ENCODE measurements at regions not wholly inside any gene's neighbourhood (a gene's known extent, or its start where the extent isn't known, plus 50 kb on each side); places are given as distances from the start of the nearest gene placed in this dataset.

GRCh38 chr9:7900541-7900940, 101.0 kb upstream of the DMAC1 start (continued):
- TF ChIP-seq ARHGAP35 (CRISPR knock-in tag; IDR thresholded peaks at IDR 0.05; ENCODE audit: borderline replicate concordance) (no peak), ZMYM4 (CRISPR knock-in tag; IDR thresholded peaks at IDR 0.05) (no peak), ZNF605 (CRISPR knock-in tag; IDR thresholded peaks at IDR 0.05) (no peak)

DNA sequence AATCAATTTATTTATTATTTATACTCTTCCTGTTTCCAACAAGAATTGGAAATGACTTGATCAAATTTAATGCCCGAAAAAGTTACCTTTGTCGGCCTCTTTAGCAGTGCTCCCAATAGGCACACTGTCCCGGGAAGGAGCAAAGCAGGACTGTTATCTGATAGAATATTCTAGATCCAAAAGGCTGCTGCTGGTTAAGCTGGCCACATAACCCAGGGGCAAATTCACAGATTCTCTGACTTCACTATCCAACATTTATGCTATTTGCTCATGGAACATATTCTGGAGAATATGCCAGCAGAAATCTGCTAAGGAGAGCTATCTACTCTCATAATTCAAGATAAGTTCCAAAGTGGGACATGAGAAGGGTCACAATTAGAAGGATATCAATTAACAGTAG, 100.2 kb upstream of the DMAC1 start:
- ATAC-seq (no peak), FAIRE-seq (no peak), DNase-seq (ENCODE audit: low spot score) (no peak)
- H3K27ac ChIP-seq (ENCODE audit: extremely low read length, insufficient read depth, low read length): no peak overlapping the region
- CTCF ChIA-PET (ENCODE audit: low intra/inter-chr PET ratio, low total read pairs): no interaction called here
- no peaks in the 10 kb centered on the region for H4K20me1 ChIP-seq (ENCODE audit: insufficient read depth, low read length)
- no peak overlapping the region for H3K9ac ChIP-seq (ENCODE audit: insufficient read depth, low read depth, low read length)
- H3K36me3 ChIP-seq (replicated peaks in 1 of 2; ENCODE audit: control insufficient read depth in 1 of 2, insufficient read depth in 2 of 2, low read length in 2 of 2): no peaks in the 10 kb centered on the region
- TF ChIP-seq ZNF3 (CRISPR knock-in tag; IDR thresholded peaks at IDR 0.05) (no peak), ATM (IDR thresholded peaks at IDR 0.05; ENCODE audit: borderline replicate concordance) (no peak), CBX2 (IDR thresholded peaks at IDR 0.05; ENCODE audit: low read depth, low read length) (no peak), CBX2 (CRISPR knock-in tag; IDR thresholded peaks at IDR 0.05; ENCODE audit: low read depth) (no peak), ZNF33B (CRISPR knock-in tag; IDR thresholded peaks at IDR 0.05) (no peak), PLRG1 (conservative IDR thresholded peaks at IDR 0.05) (no peak)
- TF ChIP-seq, protein P1, sequence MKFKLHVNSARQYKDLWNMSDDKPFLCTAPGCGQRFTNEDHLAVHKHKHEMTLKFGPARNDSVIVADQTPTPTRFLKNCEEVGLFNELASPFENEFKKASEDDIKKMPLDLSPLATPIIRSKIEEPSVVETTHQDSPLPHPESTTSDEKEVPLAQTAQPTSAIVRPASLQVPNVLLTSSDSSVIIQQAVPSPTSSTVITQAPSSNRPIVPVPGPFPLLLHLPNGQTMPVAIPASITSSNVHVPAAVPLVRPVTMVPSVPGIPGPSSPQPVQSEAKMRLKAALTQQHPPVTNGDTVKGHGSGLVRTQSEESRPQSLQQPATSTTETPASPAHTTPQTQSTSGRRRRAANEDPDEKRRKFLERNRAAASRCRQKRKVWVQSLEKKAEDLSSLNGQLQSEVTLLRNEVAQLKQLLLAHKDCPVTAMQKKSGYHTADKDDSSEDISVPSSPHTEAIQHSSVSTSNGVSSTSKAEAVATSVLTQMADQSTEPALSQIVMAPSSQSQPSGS (CRISPR knock-in tag; IDR thresholded peaks at IDR 0.05): no peak
- TF ChIP-seq, protein P2, sequence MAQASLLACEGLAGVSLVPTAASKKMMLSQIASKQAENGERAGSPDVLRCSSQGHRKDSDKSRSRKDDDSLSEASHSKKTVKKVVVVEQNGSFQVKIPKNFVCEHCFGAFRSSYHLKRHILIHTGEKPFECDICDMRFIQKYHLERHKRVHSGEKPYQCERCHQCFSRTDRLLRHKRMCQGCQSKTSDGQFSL (CRISPR knock-in tag; IDR thresholded peaks at IDR 0.05): no peak
- TF ChIP-seq, protein P3, sequence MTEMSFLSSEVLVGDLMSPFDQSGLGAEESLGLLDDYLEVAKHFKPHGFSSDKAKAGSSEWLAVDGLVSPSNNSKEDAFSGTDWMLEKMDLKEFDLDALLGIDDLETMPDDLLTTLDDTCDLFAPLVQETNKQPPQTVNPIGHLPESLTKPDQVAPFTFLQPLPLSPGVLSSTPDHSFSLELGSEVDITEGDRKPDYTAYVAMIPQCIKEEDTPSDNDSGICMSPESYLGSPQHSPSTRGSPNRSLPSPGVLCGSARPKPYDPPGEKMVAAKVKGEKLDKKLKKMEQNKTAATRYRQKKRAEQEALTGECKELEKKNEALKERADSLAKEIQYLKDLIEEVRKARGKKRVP (CRISPR knock-in tag; IDR thresholded peaks at IDR 0.05): no peak
- no peak overlapping the region for H3K4me3 ChIP-seq (replicated peaks in 1 of 3; ENCODE audit: insufficient read depth in 1 of 3, low read depth in 2 of 3, low read length in 3 of 3)
- H3K4me1 ChIP-seq (ENCODE audit: insufficient read depth, low read length): no peaks in the 10 kb centered on the region
- intact Hi-C loops (cut with micrococcal nuclease; ENCODE audit: unreplicated experiment) (no loop called here), in situ Hi-C loops (cut with HindIII; ENCODE audit: extremely low pct_ligation_motif_present, low pct_unique_long_range_greater_than_20kb) (no loop called here)
- no peaks in the 10 kb centered on the region for H3K79me2 ChIP-seq (ENCODE audit: insufficient read depth, low read length)
- POLR2A ChIA-PET: no interaction called here
- no peak overlapping the region for H3K4me2 ChIP-seq (ENCODE audit: low read depth, low read length)
- WGBS (ENCODE audit: low lambda C conversion rate): 20% methylated on average over 3 of the region's 3 CpGs
- no peak overlapping the region for H2AFZ ChIP-seq (ENCODE audit: low read length)
- H3K27me3 ChIP-seq (ENCODE audit: control insufficient read depth in 1 of 2, insufficient read depth in 2 of 2, low read length in 2 of 2): no peaks in the 10 kb centered on the region
- no peaks in the 10 kb centered on the region; the same call in 1 of the 2 replicates for H3K9me3 ChIP-seq (ENCODE audit: low read length)
- no TSS peak for BruUV-seq (replicated peaks)
